ENCODE measurements at regions not wholly inside any gene's neighbourhood (a gene's known extent, or its start where the extent isn't known, plus 50 kb on each side); places are given as distances from the start of the nearest gene placed in this dataset.

- 83% methylated on average over 4 of the region's 10 CpGs; no CpG with 5 or more reads in 1 of the 2 experiments for WGBS, 2 experiments (ENCODE audit: extremely low coverage in 2 of 2, insufficient read length in 1 of 2)
- dilution Hi-C loops (cut with HindIII; ENCODE audit: low sequenced_read_pairs, unreplicated experiment) (no loop called here), intact Hi-C loops (cut with micrococcal nuclease) (no loop called here), in situ Hi-C loops (cut with MboI; ENCODE audit: low sequenced_read_pairs) (no loop called here)
- ChIA-PET POLR2A (ENCODE audit: unreplicated experiment) (no interaction called here), CTCF (no interaction called here)
- DNase-seq (no peak), ATAC-seq (ENCODE audit: low read depth) (no peak)
- TF ChIP-seq RFX5 (IDR thresholded peaks at IDR 0.05; ENCODE audit: low read depth, low read length), result no peak
- no peak for TF ChIP-seq FOS (IDR thresholded peaks at IDR 0.05; ENCODE audit: low read depth, low read length)
- BruUV-seq (replicated peaks), result no TSS peak
- H3K9me3 ChIP-seq (ENCODE audit: control insufficient read depth, insufficient read depth, low read length), result peaks cover 4% of the 10 kb centered on the region; the same call in 1 of the 2 replicates
- no peaks in the 10 kb centered on the region for H3K4me1 ChIP-seq (ENCODE audit: control insufficient read depth, insufficient read depth, low read length)
- no peak overlapping the region for H3K18ac ChIP-seq (ENCODE audit: low read depth, low read length)
- H3K14ac ChIP-seq (replicated peaks; ENCODE audit: low read depth, low read length), result no peak overlapping the region
- H3K4ac ChIP-seq (ENCODE audit: low read depth, low read length), result no peak overlapping the region
- no peak overlapping the region for H2BK20ac ChIP-seq (ENCODE audit: low read depth, low read length)
- H4K5ac ChIP-seq (ENCODE audit: low read depth, low read length), result no peak overlapping the region
- no peak overlapping the region for H3K27ac ChIP-seq (ENCODE audit: insufficient read depth, low read length)
- no peak overlapping the region for H3K23ac ChIP-seq (ENCODE audit: low read depth, low read length)
- no peaks in the 10 kb centered on the region for H3K9me1 ChIP-seq (ENCODE audit: insufficient read depth, low read length)
- no peaks in the 10 kb centered on the region for H3K27me3 ChIP-seq (ENCODE audit: control insufficient read depth, insufficient read depth, low read length)
- no peak overlapping the region for H4K8ac ChIP-seq (ENCODE audit: low read depth in 2 of 2, low read length in 2 of 2)
- H3K36me3 ChIP-seq (ENCODE audit: control insufficient read depth, insufficient read depth, low read length), result no peaks in the 10 kb centered on the region
- no peaks in the 10 kb centered on the region for H4K20me1 ChIP-seq (ENCODE audit: insufficient read depth, low read length)
- H3K4me3 ChIP-seq (ENCODE audit: insufficient read depth, low read depth, low read length), result no peak overlapping the region
- H2BK5ac ChIP-seq (ENCODE audit: low read depth, low read length, poor library complexity, severe bottlenecking), result no peak overlapping the region
- no peak overlapping the region for H2BK120ac ChIP-seq (ENCODE audit: low read depth, low read length)
- no peak overlapping the region for H3K4me2 ChIP-seq (ENCODE audit: low read depth, low read length)
- no peak overlapping the region for H2AK5ac ChIP-seq (ENCODE audit: low read depth, low read length)
- H2AK9ac ChIP-seq (replicated peaks; ENCODE audit: low read depth, low read length, poor library complexity), result no peak overlapping the region
- H3K9ac ChIP-seq (ENCODE audit: low read depth, low read length), result no peak overlapping the region
- H3K79me1 ChIP-seq (ENCODE audit: low read depth in 1 of 2, low read length in 2 of 2), result no peaks in the 10 kb centered on the region
- no peak overlapping the region for H4K91ac ChIP-seq (ENCODE audit: insufficient read depth, low read depth, low read length)
- no peak overlapping the region for H3K56ac ChIP-seq (ENCODE audit: extremely low read depth, insufficient read depth, low read length)
- no peak overlapping the region for H2AFZ ChIP-seq (replicated peaks; ENCODE audit: low read length, poor library complexity)
- no peak overlapping the region for H2BK15ac ChIP-seq (ENCODE audit: low read depth, low read length)
Measured at GRCh38 chr10:36647540-36647939, 477.9 kb upstream of the ANKRD30A start.

Measured in IMR-90 (cell line).